K562 (cell line): ENCODE measurements at regions not wholly inside any gene's neighbourhood (a gene's known extent, or its start where the extent isn't known, plus 50 kb on each side); places are given as distances from the start of the nearest gene placed in this dataset.

Experiments used
- ATAC-seq: fragments of 200-7000 bp; cut with Tn5 transposase; 3 replicates; pipeline ENCODE4 v1.9.1; 2020; ENCODE audit warnings: moderate library complexity
- BruUV-seq: library from RNA; stranded (reverse); fragments of 400-500 nt; replicated peaks from 2 replicates; lab custom pipeline; 2021; lab: Mats Ljungman, UMichigan
- CTCF ChIA-PET: fragments of 300-600 bp; formaldehyde crosslinking; extraction: SDS; loops from one replicate; lab custom pipeline; 2021; ENCODE audit warnings: low intra/inter-chr PET ratio; lab: Yijun Ruan, JAX
- POLR2A ChIA-PET: fragments of 300-600, 350-650 bp; sonication (Branson Sonifier 250); formaldehyde crosslinking; extraction: SDS; loops from one replicate; lab custom pipeline; 2021; ENCODE audit warnings: antibody characterized with exemption, inconsistent platforms; lab: Yijun Ruan, JAX
- DNase-seq, 4 experiments: peaks; one replicate each; pipeline versions ENCODE4 v3.0.0 to v3.0.0-alpha.2; 2011 to 2018; ENCODE audit warnings: low spot score in 3 of 4, mixed read lengths in 3 of 4; ENCODE audit errors: extremely low read depth in 1 of 4
- FAIRE-seq: peaks from 2 replicates; lab custom pipeline; 2011; peaks lifted over from hg19 to GRCh38; lab: Jason Lieb, UNC
- H2AFZ ChIP-seq: 2 replicates; pipeline ENCODE4 v1.6.0; 2011; ENCODE audit warnings: low read depth, low read length, control low read depth, inconsistent platforms
- H3K27ac ChIP-seq: fragments of 200-600 bp; 3 replicates; pipeline ENCODE4 v1.8.0; 2011; ENCODE audit warnings: low read depth, mild to moderate bottlenecking, control low read depth, inconsistent platforms, low read length, moderate library complexity, mixed read lengths; ENCODE audit errors: extremely low read depth
- H3K27me3 ChIP-seq, 2 experiments: fragments of 300-600 bp in 1 of 2; 2 replicates in 1 of 2; 3 replicates in 1 of 2; pipeline versions ENCODE4 v1.6.0 to v1.8.0; 2011; ENCODE audit warnings: inconsistent platforms in 2 of 2, low read length in 2 of 2, mild to moderate bottlenecking in 1 of 2, mixed read lengths in 1 of 2, moderate library complexity in 1 of 2; ENCODE audit not compliant: control insufficient read depth in 2 of 2, insufficient read depth in 2 of 2
- H3K36me3 ChIP-seq: fragments of 300-600 bp; 3 replicates; pipeline ENCODE4 v1.8.0; 2011; ENCODE audit warnings: mild to moderate bottlenecking, low read length, inconsistent platforms; ENCODE audit not compliant: control insufficient read depth, insufficient read depth
- H3K4me1 ChIP-seq, 2 experiments: fragments of 200-600 bp in 1 of 2; replicated peaks in 1 of 2; 2 replicates in 1 of 2; 3 replicates in 1 of 2; pipeline versions ENCODE4 v1.5.1 to v1.8.0; 2011; ENCODE audit warnings: inconsistent platforms in 2 of 2, low read length in 2 of 2, mild to moderate bottlenecking in 1 of 2, mixed read lengths in 1 of 2, moderate library complexity in 1 of 2; ENCODE audit not compliant: control insufficient read depth in 2 of 2, insufficient read depth in 2 of 2
- H3K4me2 ChIP-seq: 2 replicates; pipeline ENCODE4 v1.6.1; 2011; ENCODE audit warnings: low read length, control low read depth, inconsistent platforms, mixed read lengths; ENCODE audit not compliant: insufficient read depth
- H3K4me3 ChIP-seq: fragments of 200-600 bp; sonication (generic), shearing (Covaris generic); 2 replicates; pipeline ENCODE4 v1.5.1; 2016; ENCODE audit warnings: control low read depth, inconsistent platforms
- H3K79me2 ChIP-seq: fragments of 200-600 bp; 3 replicates; pipeline ENCODE4 v1.8.0; 2011; ENCODE audit warnings: low read length, inconsistent platforms; ENCODE audit not compliant: control insufficient read depth, insufficient read depth
- H3K9ac ChIP-seq, 2 experiments: 2 replicates each; pipeline versions ENCODE4 v1.6.0 to v1.6.1; 2011; ENCODE audit warnings: low read depth in 2 of 2, low read length in 2 of 2, control low read depth in 1 of 2, inconsistent platforms in 1 of 2, mild to moderate bottlenecking in 1 of 2, mixed read lengths in 1 of 2; ENCODE audit not compliant: insufficient read depth in 1 of 2
- H3K9me1 ChIP-seq: one replicate; pipeline ENCODE4 v1.6.0; 2011; ENCODE audit warnings: inconsistent platforms, mild to moderate bottlenecking, low read length, moderate library complexity; ENCODE audit not compliant: control insufficient read depth, insufficient read depth
- H3K9me3 ChIP-seq: replicated peaks from 2 replicates; pipeline ENCODE4 v1.5.1; 2011; ENCODE audit warnings: low read depth, low read length, inconsistent platforms; ENCODE audit not compliant: control insufficient read depth, insufficient read depth
- H4K20me1 ChIP-seq: replicated peaks from 2 replicates; pipeline ENCODE4 v1.6.1; 2011; ENCODE audit warnings: low read length, inconsistent platforms, mixed read lengths; ENCODE audit not compliant: control insufficient read depth, insufficient read depth
- EZH2 ChIP-seq: IDR thresholded peaks from 2 replicates; pipeline ENCODE4 v1.6.1; 2012; ENCODE audit warnings: low read depth, mild to moderate bottlenecking, inconsistent platforms, low read length, borderline replicate concordance
- FUS ChIP-seq: fragments of 200-400 bp; formaldehyde crosslinking; optimal IDR thresholded peaks from 2 replicates; pipeline ENCODE3; 2017; ENCODE audit warnings: low read depth, low read length
- LEF1 ChIP-seq: fragments of 450-650 bp; IDR thresholded peaks from 2 replicates; pipeline ENCODE4 v1.6.1; 2016; ENCODE audit warnings: mild to moderate bottlenecking
- NFIC ChIP-seq: fragments of 450-650 bp; IDR thresholded peaks from 2 replicates; pipeline ENCODE4 v1.6.1; 2017; ENCODE audit warnings: mild to moderate bottlenecking, inconsistent platforms
- POLR2B ChIP-seq: fragments of 450-650 bp; IDR thresholded peaks from 2 replicates; pipeline ENCODE4 v1.6.1; 2018; ENCODE audit warnings: low read depth; ENCODE audit not compliant: partially characterized antibody
- RBM17 ChIP-seq: fragments of 200-400 bp; formaldehyde crosslinking; IDR thresholded peaks from 2 replicates; pipeline ENCODE4 v1.6.1; 2017; ENCODE audit warnings: low read depth, mild to moderate bottlenecking, low read length, borderline replicate concordance
- RBM34 ChIP-seq: fragments of 200-400 bp; formaldehyde crosslinking; IDR thresholded peaks from 2 replicates; pipeline ENCODE4 v1.6.1; 2018; ENCODE audit warnings: low read length, borderline replicate concordance; ENCODE audit not compliant: insufficient read depth
- SMARCA4 ChIP-seq: fragments of 450-650 bp; IDR thresholded peaks from 2 replicates; pipeline ENCODE4 v1.6.1; 2016
- SREBF2 ChIP-seq: sonication (generic); formaldehyde crosslinking; IDR thresholded peaks from 2 replicates; pipeline ENCODE4 v1.4.0; 2020; ENCODE audit warnings: mild to moderate bottlenecking, missing genetic modification reagents
- SRSF1 ChIP-seq: fragments of 200-400 bp; formaldehyde crosslinking; IDR thresholded peaks from 2 replicates; pipeline ENCODE4 v1.6.1; 2017; ENCODE audit warnings: mild to moderate bottlenecking, low read depth, low read length, moderate library complexity
- TGIF2 ChIP-seq: sonication (generic); formaldehyde crosslinking; IDR thresholded peaks from 2 replicates; pipeline ENCODE4 v1.8.1; 2022; ENCODE audit warnings: mild to moderate bottlenecking, missing genetic modification reagents, moderate library complexity
- WGBS: fragments of 100-300 bp; shearing (Covaris generic); methylation state at CpG from one replicate; pipeline ENCODE4 v1.1.6; 2016; ENCODE audit warnings: low coverage, mixed read lengths; ENCODE audit not compliant: insufficient coverage; ENCODE audit errors: missing lambda C conversion rate; 5-methylcytosine and 5-hydroxymethylcytosine counted together
- in situ Hi-C: fragments of 300-500 bp; cut with MboI; formaldehyde crosslinking; loops from 4 replicates; pipeline ENCODE4 v1.15.0; 2018; ENCODE audit warnings: inconsistent platforms, mixed read lengths
- intact Hi-C: fragments of 100-400 bp; cut with micrococcal nuclease; formaldehyde crosslinking; loops from 2 replicates; pipeline ENCODE4 v1.14.2; 2022
- TF ChIP-seq, protein P1 (sequence below): fragments of 450-650 bp; IDR thresholded peaks from 2 replicates; pipeline ENCODE4 v1.6.1; 2016; ENCODE audit warnings: mild to moderate bottlenecking
- TF ChIP-seq, protein P2 (sequence below): fragments of 250-450 bp; sonication (Bioruptor Pico); IDR thresholded peaks from 2 replicates; pipeline ENCODE4 v1.8.0; 2022; ENCODE audit warnings: moderate library complexity, mild to moderate bottlenecking, inconsistent platforms
- TF ChIP-seq, protein P3 (sequence below), 2 experiments: fragments of 450-650 bp in 1 of 2; IDR thresholded peaks; 2 replicates each; pipeline ENCODE4 v1.6.1; 2011 to 2017; ENCODE audit warnings: low read depth in 2 of 2, antibody characterized with exemption in 1 of 2, borderline replicate concordance in 1 of 2, low read length in 1 of 2, mild to moderate bottlenecking in 1 of 2, mixed read lengths in 1 of 2; ENCODE audit not compliant: control insufficient read depth in 1 of 2

DNA sequence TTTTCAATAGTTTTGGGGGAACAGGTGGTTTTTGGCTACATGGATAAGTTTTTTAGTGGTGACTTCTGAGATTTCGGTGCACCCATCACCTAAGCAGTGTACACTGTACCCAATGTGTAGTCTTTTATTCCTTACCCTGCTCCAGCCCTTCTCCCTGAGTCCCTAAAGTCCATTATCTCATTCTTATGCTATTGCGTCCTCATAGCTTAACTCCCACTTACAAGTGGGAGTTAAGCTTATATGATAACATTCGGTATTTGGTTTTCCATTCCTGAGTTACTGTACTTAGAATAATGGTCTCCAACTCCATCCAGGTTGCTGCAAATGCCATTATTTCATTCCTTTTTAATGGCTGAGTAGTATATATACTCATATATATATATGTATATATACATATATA is 90.9 kb upstream of the ACSL3 start:
- Histone ChIP-seq H3K27me3 (no peaks in the 10 kb centered on the region), H2AFZ (no peak overlapping the region), H3K9me1 (no peaks in the 10 kb centered on the region), H3K79me2 (no peaks in the 10 kb centered on the region), H3K27ac (no peak overlapping the region), H4K20me1 (no peaks in the 10 kb centered on the region), H3K36me3 (no peaks in the 10 kb centered on the region), H3K4me1 (no peaks in the 10 kb centered on the region), H3K9me3 (no peaks in the 10 kb centered on the region), H3K4me2 (no peak overlapping the region), H3K4me3 (no peak overlapping the region), H3K9ac (no peak overlapping the region)
- no TSS peak for BruUV-seq
- ChIA-PET CTCF (no interaction called here), POLR2A (no interaction called here)
- FAIRE-seq (no peak), ATAC-seq (peak; percentile 28; the same call in 1 of the 3 replicates), DNase-seq (no peak)
- in situ Hi-C loops, result no loop called here
- intact Hi-C loops, result no loop called here
- no peak for TF ChIP-seq FUS
- no peak for TF ChIP-seq RBM17
- no peak for TF ChIP-seq SRSF1
- TF ChIP-seq, protein P1, sequence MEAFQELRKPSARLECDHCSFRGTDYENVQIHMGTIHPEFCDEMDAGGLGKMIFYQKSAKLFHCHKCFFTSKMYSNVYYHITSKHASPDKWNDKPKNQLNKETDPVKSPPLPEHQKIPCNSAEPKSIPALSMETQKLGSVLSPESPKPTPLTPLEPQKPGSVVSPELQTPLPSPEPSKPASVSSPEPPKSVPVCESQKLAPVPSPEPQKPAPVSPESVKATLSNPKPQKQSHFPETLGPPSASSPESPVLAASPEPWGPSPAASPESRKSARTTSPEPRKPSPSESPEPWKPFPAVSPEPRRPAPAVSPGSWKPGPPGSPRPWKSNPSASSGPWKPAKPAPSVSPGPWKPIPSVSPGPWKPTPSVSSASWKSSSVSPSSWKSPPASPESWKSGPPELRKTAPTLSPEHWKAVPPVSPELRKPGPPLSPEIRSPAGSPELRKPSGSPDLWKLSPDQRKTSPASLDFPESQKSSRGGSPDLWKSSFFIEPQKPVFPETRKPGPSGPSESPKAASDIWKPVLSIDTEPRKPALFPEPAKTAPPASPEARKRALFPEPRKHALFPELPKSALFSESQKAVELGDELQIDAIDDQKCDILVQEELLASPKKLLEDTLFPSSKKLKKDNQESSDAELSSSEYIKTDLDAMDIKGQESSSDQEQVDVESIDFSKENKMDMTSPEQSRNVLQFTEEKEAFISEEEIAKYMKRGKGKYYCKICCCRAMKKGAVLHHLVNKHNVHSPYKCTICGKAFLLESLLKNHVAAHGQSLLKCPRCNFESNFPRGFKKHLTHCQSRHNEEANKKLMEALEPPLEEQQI, result no peak
- no peak for TF ChIP-seq LEF1
- TF ChIP-seq RBM34, result no peak
- no peak for TF ChIP-seq NFIC
- TF ChIP-seq, protein P2, sequence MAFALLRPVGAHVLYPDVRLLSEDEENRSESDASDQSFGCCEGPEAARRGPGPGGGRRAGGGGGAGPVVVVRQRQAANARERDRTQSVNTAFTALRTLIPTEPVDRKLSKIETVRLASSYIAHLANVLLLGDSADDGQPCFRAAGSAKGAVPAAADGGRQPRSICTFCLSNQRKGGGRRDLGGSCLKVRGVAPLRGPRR, result no peak
- no peak for TF ChIP-seq SMARCA4
- TF ChIP-seq EZH2, result no peak
- no peak for TF ChIP-seq SREBF2
- TF ChIP-seq, protein P3, sequence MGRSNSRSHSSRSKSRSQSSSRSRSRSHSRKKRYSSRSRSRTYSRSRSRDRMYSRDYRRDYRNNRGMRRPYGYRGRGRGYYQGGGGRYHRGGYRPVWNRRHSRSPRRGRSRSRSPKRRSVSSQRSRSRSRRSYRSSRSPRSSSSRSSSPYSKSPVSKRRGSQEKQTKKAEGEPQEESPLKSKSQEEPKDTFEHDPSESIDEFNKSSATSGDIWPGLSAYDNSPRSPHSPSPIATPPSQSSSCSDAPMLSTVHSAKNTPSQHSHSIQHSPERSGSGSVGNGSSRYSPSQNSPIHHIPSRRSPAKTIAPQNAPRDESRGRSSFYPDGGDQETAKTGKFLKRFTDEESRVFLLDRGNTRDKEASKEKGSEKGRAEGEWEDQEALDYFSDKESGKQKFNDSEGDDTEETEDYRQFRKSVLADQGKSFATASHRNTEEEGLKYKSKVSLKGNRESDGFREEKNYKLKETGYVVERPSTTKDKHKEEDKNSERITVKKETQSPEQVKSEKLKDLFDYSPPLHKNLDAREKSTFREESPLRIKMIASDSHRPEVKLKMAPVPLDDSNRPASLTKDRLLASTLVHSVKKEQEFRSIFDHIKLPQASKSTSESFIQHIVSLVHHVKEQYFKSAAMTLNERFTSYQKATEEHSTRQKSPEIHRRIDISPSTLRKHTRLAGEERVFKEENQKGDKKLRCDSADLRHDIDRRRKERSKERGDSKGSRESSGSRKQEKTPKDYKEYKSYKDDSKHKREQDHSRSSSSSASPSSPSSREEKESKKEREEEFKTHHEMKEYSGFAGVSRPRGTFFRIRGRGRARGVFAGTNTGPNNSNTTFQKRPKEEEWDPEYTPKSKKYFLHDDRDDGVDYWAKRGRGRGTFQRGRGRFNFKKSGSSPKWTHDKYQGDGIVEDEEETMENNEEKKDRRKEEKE (IDR thresholded peaks at IDR 0.05; ENCODE audit: borderline replicate concordance in 1 of 2, control insufficient read depth in 1 of 2, low read depth in 2 of 2, low read length in 1 of 2), result no peak
- TF ChIP-seq TGIF2, result no peak
- TF ChIP-seq POLR2B, result no peak
- WGBS, result 25% methylated on average over 3 of the region's 3 CpGs
